PFSK-1 (cell line): ENCODE measurements at regions not wholly inside any gene's neighbourhood (a gene's known extent, or its start where the extent isn't known, plus 50 kb on each side); places are given as distances from the start of the nearest gene placed in this dataset.

Source experiments
- FOXP2 ChIP-seq: optimal IDR thresholded peaks from 2 replicates; pipeline ENCODE3; 2011; ENCODE audit warnings: borderline replicate concordance, control low read depth, inconsistent platforms; ENCODE audit not compliant: insufficient read depth; ENCODE audit errors: extremely low read length, extremely low read depth
- POLR2AphosphoS5 ChIP-seq: IDR thresholded peaks from 2 replicates; pipeline ENCODE4 v1.6.1; 2012; ENCODE audit warnings: low read depth, mild to moderate bottlenecking, control low read depth, low read length, moderate library complexity
- SIN3A ChIP-seq: IDR thresholded peaks from 2 replicates; pipeline ENCODE4 v1.6.1; 2012; ENCODE audit warnings: mild to moderate bottlenecking, low read length, moderate library complexity, borderline replicate concordance; ENCODE audit not compliant: insufficient read depth
- TAF1 ChIP-seq: IDR thresholded peaks from 2 replicates; pipeline ENCODE4 v1.6.1; 2012; ENCODE audit warnings: low read length, control low read depth, borderline replicate concordance; ENCODE audit not compliant: insufficient read depth
- TF ChIP-seq, protein P1 (sequence below), 2 experiments: IDR thresholded peaks; 2 replicates each; pipeline versions ENCODE4 v1.6.1 to v1.8.0; 2011 to 2012; ENCODE audit warnings: low read depth in 2 of 2, low read length in 2 of 2, control low read depth in 1 of 2, inconsistent platforms in 1 of 2, mild to moderate bottlenecking in 1 of 2, moderate library complexity in 1 of 2; ENCODE audit not compliant: insufficient read depth in 1 of 2

DNA sequence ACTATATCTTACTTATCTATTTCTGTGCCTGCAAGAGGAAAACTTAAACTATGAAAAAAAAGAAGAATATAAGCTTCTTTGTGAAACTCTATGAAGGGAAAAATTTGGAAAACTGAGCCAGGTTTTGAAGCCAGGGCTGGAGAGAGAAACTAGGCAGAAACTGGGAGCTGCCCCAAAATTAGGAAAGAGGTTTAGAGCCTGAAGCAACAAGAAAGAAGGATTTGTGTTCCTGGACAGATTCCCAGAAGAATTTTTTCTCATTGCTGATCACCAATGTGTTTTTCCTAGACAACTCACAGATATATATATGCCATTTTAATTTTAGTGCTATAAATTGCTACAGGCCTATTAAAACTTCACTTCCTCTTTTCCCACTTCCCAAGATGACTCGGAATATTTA is 245.0 kb upstream of the GEMIN8 start:
- TF ChIP-seq POLR2AphosphoS5 (no peak), SIN3A (no peak), TAF1 (no peak), FOXP2 (no peak)
- TF ChIP-seq, protein P1, sequence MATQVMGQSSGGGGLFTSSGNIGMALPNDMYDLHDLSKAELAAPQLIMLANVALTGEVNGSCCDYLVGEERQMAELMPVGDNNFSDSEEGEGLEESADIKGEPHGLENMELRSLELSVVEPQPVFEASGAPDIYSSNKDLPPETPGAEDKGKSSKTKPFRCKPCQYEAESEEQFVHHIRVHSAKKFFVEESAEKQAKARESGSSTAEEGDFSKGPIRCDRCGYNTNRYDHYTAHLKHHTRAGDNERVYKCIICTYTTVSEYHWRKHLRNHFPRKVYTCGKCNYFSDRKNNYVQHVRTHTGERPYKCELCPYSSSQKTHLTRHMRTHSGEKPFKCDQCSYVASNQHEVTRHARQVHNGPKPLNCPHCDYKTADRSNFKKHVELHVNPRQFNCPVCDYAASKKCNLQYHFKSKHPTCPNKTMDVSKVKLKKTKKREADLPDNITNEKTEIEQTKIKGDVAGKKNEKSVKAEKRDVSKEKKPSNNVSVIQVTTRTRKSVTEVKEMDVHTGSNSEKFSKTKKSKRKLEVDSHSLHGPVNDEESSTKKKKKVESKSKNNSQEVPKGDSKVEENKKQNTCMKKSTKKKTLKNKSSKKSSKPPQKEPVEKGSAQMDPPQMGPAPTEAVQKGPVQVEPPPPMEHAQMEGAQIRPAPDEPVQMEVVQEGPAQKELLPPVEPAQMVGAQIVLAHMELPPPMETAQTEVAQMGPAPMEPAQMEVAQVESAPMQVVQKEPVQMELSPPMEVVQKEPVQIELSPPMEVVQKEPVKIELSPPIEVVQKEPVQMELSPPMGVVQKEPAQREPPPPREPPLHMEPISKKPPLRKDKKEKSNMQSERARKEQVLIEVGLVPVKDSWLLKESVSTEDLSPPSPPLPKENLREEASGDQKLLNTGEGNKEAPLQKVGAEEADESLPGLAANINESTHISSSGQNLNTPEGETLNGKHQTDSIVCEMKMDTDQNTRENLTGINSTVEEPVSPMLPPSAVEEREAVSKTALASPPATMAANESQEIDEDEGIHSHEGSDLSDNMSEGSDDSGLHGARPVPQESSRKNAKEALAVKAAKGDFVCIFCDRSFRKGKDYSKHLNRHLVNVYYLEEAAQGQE (IDR thresholded peaks at IDR 0.05; ENCODE audit: insufficient read depth in 1 of 2, low read depth in 2 of 2, low read length in 2 of 2), result no peak
